Amniotic epithelial cell (primary cell): ENCODE measurements at regions not wholly inside any gene's neighbourhood (a gene's known extent, or its start where the extent isn't known, plus 50 kb on each side); places are given as distances from the start of the nearest gene placed in this dataset.
"Not testable (repeated sequence)": the region's sequence is repeated elsewhere in the genome, so short reads cannot be mapped to it uniquely, and the experiment has no call there.

ENCODE experiments used
- DNase-seq: peaks from one replicate; pipeline ENCODE4 v3.0.0-alpha.2; 2010; ENCODE audit warnings: low read depth

DNA sequence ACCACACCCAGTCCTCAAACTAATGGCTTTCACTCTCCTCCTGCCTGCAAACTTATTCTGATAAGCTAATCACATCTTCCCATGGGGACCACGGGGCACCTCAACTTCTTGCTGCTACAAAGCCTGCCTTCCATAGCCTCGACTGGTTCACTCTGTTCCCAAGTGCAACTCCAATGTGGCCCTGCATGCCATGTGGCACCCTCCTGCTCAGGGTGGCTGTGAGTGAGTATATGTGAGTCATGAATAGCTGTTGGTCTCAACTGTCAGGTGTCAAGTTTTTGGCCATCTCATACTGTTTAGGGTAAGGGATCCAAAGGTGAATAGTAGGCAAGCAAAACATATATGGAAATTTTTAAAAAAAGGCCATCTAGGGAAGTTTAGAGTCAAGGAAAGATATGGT is 276.1 kb upstream of the DCC start:
- no peak for DNase-seq

DNA sequence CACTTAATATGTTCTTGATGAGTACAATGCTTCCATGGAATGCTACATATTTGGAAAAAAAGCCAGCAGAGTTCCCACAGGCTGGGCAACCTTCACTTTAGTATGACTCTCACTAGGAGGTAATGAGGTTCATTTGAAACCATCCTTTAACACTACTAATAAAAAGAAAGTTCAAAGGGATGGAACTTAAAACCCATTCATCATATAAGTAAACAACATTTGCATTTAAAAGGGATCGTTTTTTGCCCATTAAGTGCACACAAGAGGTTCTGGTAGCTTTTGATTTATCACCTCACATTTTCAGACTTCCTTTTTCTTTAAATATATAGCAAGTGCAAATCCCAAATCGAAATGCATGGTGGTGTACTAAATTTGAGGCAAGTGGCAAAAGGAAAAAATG is 270.8 kb upstream of the DCC start:
- no peak for DNase-seq

DNA sequence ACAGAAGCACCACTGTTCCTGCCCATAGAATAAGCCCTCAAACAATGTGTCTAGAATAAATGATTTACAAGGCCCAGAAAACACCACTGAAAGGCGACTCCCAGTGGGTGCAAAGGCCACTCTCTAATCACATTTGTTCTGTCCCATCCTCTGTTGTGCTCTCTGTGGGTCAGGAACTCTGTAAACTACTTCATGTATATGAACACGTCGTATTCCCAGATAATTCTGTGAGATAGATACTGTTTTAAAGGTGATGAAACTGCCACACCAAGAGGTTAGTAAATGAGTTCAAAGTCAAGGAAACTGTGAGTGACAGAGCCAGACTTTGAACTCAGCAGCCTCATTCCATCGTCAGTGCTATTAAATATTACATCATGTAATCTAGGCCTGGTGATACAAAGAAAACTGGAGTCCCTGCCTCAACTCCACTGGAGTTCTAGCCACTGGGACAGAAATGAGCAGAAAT is 269.7 kb upstream of the DCC start:
- no peak for DNase-seq

DNA sequence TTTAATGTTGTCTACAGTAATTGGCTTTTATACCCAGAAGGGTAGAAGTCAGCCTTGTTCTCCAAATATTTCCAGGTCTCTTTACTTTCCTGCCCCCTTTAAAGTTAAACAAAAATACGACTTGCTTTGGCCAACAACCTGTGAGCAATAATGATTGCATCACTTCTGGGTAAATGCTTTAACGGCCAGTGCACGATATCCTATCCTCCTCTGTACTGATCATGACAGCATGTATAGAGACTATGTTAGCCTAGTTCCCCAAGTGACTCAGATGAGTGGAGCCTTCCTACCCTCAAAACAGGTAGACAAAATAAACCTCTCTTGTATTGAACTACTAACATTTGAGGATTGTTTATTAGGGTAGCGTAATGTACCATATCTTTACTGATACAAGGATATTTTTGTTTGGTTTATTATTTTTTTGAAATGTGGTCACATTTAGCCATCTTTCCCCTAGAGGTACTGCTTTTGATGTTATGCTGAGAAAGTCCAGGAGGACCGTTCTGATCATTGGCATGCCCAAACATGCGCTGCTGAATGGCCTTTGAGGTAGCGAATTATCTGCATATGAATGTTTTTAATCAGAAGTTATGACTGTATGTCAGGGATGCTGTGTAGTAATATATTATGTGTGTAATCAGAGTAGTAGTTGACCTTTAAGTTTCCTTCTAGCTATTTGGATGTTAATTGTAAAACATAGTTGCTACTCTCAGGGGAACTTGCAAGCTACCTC is 262.6 kb upstream of the DCC start:
- no peak for DNase-seq

DNA sequence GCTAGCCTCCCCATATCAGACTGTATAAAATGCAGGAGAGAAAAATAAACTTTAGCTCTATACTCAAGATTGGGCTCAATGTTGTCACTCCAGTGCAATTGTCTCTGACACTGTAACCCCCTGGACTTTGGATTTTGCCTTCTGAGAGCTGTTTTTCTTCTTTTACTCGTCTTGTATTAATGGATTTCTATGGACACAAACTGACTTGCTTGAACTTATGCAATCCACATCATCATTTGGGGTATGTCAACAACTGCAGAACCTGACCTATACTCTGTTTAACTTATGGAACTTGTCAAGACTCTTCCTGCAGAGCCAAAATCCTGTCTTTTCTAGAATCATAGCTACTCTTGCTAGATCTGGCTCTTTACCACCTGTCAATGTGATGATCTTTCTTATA is 257.8 kb upstream of the DCC start:
- DNase-seq, result no peak

DNA sequence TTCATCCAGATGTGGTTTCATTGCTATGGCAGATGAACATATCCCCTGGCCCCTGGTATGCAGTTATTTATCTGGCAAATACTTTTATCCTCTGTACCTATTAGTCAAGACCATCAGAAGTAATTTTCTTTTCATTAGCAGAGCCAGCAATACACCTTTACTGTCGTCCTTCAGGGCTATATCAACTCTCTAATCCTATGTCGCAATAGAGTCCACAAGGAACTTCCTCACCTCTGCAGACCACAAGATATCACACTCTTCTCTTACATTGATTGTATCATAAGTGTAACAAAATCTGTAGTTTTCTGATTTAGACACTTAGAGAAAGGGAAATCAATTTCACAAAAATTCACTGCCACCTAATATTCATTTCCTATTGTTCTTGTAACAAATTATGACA is 252.9 kb upstream of the DCC start:
- no peak for DNase-seq

DNA sequence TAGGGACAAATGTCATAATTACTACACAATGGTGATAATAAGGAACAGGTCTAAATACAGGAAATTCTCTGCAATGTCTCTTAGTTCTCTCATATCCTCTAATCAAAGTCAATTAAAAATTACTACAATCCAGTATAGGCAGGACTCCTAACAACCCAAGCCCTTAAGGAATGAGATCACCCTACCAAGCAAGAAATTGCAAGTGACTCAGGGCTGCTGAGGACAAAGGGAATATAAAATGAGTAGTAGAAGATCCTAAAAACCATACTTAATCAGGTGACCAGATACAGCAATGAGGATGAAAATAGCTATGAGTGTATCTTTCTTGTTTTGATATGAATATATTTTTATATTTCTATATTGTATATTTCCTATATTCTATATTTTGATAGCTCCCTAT is 250.0 kb upstream of the DCC start:
- DNase-seq, result no peak

DNA sequence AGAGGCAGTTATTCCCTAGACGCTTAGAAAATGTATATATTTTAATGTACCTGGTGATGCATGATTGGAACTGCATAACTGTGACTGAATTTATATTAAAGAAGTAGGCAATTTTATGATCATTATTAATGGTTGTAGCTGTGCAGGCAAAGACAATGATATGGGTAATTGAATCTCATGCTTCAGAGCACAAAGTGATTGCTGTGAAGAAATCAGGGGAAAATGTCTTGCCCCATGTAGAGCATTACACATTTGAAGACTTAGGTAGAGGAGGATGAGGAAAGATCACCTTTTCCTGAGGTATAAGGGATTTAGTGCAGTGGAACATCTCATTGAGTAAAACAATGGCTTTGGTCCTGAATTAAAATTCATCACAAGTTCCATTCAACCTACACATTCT is 246.8 kb upstream of the DCC start:
- DNase-seq, result no peak

DNA sequence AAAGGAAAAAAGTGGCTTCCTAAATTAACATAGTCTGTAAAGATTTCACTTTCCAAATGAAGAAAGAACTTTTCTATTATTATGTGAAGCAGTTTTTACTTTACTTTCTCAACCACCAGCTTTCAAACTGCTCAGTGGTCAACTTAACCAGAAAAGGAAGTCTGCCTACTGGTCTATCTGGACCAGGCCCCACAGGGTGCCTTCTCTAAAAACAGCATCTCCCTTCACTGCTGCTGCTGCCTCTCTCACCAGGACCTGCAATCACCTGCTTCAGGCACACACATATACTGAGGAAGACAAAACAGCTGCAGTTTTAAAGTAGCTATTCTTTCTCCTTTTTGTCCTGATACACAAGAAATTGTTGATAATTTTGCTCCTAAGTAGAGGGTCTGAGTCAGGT is 221.3 kb upstream of the DCC start:
- DNase-seq, result no peak

DNA sequence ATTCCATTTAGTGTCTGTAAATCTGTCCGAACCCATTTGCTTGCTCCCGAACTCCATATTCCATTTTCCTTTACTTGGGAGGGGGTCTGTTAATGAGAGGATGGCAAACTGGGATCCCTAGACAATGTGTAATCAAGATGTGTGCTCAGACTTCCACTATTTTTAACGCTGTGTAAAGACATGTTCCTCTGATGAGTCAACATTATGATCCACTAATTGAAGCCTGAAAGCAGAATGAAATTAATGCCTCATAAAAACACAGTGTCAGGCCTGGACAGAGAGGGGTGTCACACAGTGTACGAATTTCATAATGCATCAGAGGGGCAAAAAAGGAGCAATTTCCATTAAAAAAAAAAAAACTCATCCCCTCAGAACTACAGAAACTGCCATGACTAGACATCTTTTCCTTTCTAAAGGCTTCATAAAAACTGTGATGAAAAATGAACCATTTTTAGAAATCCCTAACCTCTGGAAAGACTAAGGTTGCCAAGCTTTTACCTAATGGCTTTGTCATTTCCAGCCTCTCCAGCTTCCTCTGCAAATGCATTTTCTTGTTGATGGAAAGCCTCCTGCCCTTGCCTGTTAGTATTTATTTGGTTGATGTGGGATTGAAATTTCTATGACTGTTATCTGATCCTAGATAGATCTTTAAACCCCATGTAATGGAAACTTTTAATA is 209.2 kb upstream of the DCC start:
- DNase-seq, result no peak

DNA sequence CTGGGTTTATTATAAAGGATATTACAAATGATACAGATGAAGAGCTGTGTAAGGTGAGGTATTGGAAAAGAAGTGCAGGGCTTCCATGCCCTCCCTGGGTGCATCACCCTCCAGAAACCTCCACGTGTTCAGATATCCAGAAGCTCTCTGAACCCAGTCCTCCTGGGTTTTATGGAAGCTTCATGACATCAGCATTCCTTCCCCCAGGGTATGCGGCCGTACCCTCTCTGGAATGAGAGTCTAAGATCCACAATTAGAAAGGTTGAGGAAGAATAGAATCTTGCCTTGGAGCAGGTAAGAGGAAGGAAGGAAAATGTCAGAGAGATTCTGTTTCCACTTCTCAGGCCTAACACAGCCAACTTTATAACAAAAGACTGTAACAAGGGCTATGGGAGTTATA is 208.2 kb upstream of the DCC start:
- no peak for DNase-seq

DNA sequence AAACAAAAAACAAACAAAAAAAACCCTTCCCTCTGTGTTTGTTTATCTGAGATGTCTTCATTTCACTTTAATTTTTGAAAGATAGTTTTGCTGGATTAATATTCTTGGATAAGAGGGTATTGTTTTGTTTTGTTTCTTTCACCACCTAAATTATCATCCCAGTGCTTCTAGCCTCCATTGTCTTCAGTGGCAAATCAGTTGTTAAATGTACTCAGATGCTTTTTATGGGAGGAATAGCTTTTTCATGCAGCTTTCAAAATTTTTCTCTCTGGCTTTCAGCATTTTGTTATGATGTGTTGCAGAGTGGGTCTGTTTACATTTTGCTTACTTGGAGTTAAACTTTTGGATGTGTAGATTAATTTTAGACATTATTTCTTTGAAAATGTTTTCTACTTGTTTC is 203.5 kb upstream of the DCC start:
- DNase-seq, result no peak

DNA sequence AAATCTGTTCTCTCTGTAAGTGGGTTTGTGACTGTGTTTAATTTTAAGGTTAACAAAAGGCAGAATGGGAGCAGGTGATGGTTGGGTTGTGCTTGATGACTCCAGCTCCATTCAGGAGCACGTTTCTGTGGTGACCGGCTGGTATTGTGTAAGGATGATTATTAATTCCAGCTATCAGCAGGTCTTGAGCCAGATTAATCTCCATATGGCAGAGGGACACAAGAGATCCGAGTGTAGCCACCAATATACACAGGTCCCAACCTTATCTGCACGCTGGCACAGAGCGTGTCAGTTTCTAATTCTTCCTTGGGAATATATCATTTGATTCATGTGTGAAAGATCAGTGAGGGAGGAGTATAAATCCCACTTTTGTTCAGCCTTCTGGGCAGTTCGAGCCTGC is 199.0 kb upstream of the DCC start:
- no peak for DNase-seq

DNA sequence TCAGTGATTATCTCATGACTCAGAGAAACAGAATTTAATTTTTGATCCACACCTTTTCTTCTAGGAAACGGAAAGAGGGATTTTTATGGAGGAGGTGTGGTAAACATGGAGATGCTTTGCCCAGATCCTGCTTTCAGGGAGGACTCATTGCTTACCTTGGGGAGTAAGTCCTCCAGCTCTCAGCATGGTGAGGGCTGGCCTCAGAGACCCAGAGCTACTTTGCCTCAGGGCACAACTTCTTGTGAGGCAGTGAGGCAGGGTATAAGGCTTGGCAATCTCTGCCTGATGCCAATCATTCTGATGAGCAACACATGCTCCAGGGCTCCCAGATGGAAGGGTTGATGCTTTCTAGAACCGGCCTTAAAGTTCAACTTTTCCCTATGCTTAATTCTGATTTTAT is 189.9 kb upstream of the DCC start:
- DNase-seq, result no peak

DNA sequence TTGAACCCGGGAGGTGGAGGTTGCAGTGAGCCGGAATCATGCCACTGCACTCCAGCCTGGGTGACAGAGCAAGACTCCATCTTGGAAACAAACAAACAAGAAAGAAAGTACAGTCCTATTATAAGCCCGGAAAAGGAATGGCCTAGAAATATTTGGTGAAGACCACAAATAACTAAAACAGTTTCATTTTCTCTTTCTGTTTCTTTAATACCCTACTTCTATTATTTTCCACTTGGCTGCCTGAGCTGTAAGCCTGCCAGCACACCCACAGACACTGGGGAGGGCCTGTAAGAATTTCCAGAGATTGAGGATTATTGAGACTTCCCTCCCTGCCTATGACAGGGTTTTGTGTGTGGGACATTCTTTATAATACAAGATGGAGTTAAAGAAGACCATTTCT is 188.0 kb upstream of the DCC start:
- no peak for DNase-seq

DNA sequence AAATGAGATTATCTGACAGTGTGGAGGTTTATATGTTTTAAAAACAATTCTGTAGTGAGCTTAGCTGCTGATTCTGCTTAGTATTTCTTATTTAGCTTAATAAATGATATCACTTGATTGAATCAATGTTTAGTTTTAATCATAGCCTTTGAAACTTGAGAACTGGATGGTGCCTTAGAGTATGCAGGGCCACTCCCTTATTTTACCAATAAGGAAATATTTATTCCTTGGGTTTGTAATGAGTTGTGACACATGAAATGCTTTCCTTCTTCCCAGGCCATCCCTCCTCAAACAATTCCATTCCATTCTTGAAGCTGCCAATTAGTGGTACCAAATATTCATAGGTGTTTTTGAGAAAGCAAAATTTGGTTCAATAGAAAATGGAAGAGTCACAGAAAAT is 183.8 kb upstream of the DCC start:
- DNase-seq, result no peak

DNA sequence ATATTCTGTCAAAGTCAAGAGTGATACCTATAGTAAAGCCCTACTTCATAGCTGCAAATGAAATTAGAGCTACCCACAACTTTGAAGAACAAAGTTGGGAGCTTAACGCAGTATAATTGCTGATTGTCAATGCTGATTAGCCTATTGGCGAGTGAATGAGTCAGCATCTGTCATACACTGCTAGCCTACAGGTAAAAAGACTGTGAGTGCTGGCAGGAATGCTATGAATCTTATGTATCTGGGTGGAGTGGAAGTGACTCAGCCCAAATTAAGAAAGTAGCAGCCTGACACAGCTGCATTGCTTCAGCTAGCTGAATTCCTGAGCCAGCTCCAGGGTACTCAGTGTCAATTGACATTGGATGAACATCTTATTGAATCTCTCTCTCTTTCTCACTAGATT is 179.4 kb upstream of the DCC start:
- no peak for DNase-seq

DNA sequence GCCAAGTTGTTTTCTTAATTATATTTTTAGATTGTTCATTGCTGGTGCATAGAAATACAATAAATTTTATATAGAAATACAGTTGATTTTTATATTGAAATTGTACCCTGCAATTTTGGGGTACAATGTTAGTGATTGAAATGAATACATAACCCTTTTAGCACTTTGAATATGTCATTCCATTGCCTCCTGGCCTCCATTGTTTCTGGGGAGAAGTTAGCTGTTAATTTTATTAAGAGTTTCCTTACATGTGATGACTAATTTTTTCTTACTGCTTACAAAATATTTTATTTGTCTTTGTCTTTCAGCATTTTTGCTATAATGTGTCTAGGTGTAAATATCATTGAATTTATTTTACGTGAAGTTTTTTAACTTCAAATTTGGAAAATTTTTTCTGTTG is 176.5 kb upstream of the DCC start:
- DNase-seq, result no peak

DNA sequence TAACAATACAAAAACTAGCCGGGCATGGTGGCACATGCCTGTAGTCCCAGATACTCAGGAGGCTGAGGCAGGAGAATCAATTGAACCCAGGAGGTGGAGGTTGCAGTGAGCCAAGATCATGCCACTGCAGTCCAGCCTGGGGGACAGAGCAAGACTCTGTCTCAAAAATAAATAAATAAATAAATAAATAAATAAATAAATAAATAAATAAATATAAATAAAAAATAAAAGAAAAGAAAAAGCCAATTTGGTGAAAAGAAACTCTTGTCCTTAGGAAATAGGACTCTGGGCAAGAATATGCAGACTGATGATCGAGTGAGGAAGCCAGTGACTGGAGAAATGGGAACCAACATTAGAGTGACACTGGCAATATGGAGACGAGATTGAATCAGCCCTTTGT is 171.9 kb upstream of the DCC start:
- not testable (repeated sequence) for DNase-seq

DNA sequence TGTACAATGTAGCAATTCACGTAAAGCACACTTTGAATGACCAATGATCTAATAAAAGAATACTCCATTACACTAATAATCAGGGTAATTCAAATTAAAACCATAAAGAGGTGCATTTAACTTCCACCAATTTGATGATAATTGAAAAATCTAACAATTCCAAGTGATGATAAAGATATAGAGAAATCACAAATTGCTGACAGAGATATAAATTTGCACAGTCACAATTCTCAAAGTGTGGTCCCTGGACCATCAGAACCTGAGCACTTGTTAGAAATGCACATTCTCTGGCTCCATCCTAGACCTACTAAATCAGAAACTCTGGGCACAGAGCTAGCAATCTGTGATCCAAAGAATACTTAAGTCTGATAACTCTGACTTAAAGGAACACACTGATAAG is 165.8 kb upstream of the DCC start:
- DNase-seq, result no peak

DNA sequence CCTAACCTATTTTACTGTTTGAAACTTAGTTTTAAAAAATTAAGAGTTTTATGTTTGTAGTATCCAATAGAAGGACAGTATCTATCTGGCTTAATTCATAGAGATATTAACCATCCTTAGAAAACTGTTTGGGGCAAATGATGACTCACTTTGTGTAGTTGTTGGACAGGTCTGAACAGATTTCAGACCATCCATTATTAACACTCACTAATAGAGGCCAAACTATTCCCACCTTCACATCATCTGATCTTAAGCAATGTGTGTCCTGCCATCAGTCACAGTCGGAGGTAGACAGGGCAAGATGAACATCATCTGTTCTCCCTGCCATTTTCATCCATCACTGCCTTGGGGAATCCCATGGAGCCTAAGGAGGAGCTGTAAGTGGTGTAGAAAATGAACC is 164.6 kb upstream of the DCC start:
- DNase-seq, result no peak

DNA sequence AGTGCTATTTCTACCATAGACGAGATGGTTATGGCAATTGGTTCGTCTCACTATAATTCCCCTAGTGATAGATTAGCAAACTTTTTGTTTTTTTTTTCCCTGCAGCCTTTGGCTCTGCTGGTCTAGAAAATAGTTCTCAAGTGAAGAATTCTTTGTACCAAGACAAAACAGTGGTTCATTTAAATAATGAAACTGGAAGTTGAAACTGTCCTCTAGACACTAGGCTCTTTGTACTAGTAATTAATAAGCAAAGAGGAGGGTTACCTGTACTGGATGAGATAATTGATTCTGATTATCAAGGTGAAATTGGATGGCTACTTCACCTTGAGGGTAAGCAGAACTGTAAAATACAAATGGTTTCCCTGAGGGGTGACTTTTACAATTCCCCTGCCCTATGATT is 156.9 kb upstream of the DCC start:
- no peak for DNase-seq

DNA sequence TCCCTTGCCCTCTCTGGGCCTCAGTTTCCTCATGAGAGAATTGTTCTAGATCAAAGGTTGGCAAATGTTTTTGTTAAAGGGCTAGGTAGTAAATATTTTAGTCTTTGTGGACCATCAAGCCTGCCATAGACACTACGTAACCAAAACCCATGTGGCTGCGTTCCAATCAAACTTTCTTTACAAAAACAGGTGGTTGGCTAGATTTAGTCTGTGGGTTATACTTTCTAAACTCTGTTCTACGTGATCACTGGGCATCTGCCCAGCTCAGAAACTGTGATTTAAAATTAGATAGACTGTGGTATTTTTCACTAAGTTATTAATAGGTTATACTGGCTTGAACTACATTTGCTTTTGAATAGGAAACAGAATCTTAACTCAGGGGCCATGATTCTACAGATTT is 149.8 kb upstream of the DCC start:
- DNase-seq, result no peak

DNA sequence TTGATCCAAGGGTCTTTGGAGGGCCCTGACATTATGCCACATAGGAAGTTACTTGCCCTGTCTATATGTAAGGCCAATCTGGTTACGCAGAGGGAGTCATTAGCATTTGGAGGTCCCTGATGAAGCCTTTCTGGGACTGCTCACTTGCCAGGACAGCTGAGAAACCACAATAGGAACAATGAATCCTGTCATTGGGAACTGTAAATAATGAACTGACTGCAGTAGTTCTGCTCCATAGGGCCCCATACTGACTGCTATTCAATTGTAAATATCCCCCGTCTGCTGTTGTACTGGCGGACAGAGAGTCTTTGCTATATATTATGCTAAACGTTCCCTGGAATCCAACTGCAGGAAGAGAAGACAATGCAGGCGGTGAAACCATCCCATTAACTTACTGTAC is 149.4 kb upstream of the DCC start:
- no peak for DNase-seq
